Heart left ventricle (tissue), 13 donors: ENCODE measurements at regions not wholly inside any gene's neighbourhood (a gene's known extent, or its start where the extent isn't known, plus 50 kb on each side); places are given as distances from the start of the nearest gene placed in this dataset.

Source experiments
- POLR2A ChIP-seq, 2 donors: fragments of 450-650 bp; IDR thresholded peaks; one replicate each; pipeline ENCODE4 v1.6.1; 2017; ENCODE audit warnings: antibody characterized with exemption in 2 of 2, mild to moderate bottlenecking in 2 of 2, moderate library complexity in 2 of 2
- TF ChIP-seq, protein P1 (sequence below), 12 donors: fragments of 200-600 bp; sonication (generic) in 4 of 12; IDR thresholded peaks; one replicate each; pipeline versions ENCODE4 v1.5.0 to v1.8.0; 2018 to 2022; ENCODE audit warnings: antibody characterized with exemption in 12 of 12, mild to moderate bottlenecking in 5 of 12
- donor health status: ischemic (EF 13 %, LVEDD 7.1; RV severe dilation, severe dysfunction).
- donor health status: DM: no; HTN: yes; CAD: no.
- donor health status: DM: no; HTN: no; CAD: no.
- donor health status: ischemic (EF 25% LVEDD 6.9; RV normal size, moderate dysfunction).
- donor health status: ischemic (EF 25% LVEDD 5.7; RV mildly dilated, moderate dysfunction).
- donor health status: ischemic (EF 35%, LVEDD 5.7; RV mildly dilated, moderate dysfunction).
- donor health status: nonischemic (EF 11% LVEDD 7.7; RV severe dilation, severe dysfunction).
- donor health status: DM: yes; HTN: yes; CAD: no.
- donor health status: PGD.
- donor health status: ischemic (EF 29% LVEDD 5.4; RV normal size, mild dysfunction).
- donor health status: nonischemic (EF 23%, LVEDD 6.1; RV moderate dilation, normal function).

DNA sequence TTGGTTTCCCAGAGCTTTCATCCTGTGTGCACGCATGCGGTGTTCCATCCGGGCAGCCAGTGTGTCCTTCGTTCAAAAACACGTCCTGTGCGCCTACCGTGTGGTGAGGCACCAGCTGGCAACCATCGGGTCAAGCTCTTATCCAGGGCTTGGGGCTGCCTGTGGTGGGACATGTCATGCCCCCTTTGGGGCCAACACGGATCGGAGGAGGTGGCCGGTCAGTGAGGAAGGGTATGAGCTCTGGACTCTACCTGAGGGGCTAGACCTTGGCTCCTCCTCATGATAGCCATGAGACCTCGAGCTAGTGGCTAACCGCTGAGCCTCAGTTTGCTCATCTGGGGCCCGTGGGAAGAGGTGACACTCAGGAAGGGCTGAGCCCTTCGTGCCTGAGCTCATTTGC is 158.5 kb upstream of the PMEPA1 start:
- TF ChIP-seq, protein P1, sequence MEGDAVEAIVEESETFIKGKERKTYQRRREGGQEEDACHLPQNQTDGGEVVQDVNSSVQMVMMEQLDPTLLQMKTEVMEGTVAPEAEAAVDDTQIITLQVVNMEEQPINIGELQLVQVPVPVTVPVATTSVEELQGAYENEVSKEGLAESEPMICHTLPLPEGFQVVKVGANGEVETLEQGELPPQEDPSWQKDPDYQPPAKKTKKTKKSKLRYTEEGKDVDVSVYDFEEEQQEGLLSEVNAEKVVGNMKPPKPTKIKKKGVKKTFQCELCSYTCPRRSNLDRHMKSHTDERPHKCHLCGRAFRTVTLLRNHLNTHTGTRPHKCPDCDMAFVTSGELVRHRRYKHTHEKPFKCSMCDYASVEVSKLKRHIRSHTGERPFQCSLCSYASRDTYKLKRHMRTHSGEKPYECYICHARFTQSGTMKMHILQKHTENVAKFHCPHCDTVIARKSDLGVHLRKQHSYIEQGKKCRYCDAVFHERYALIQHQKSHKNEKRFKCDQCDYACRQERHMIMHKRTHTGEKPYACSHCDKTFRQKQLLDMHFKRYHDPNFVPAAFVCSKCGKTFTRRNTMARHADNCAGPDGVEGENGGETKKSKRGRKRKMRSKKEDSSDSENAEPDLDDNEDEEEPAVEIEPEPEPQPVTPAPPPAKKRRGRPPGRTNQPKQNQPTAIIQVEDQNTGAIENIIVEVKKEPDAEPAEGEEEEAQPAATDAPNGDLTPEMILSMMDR (IDR thresholded peaks at IDR 0.05): no peak
- TF ChIP-seq POLR2A (IDR thresholded peaks at IDR 0.05): no peak
